HuH-7 (cell line): ENCODE measurements at regions not wholly inside any gene's neighbourhood (a gene's known extent, or its start where the extent isn't known, plus 50 kb on each side); places are given as distances from the start of the nearest gene placed in this dataset.

Experiments used
- DNase-seq: peaks from one replicate; pipeline ENCODE4 v3.0.0; 2011; ENCODE audit warnings: low spot score

- no peak for DNase-seq
These were observed 61.5 kb upstream of the AMOT start for GRCh38 chrX:112901869-112902725.

- no peak for DNase-seq
These were observed 55.4 kb upstream of the AMOT start for GRCh38 chrX:112896051-112896450.
